Endothelial cell of umbilical vein (primary cell): ENCODE measurements at regions not wholly inside any gene's neighbourhood (a gene's known extent, or its start where the extent isn't known, plus 50 kb on each side); places are given as distances from the start of the nearest gene placed in this dataset.

Experiments used
- BruUV-seq: library from RNA; stranded (reverse); fragments of 400-500 nt; replicated peaks from 2 replicates; lab custom pipeline; 2021; lab: Mats Ljungman, UMichigan
- CTCF ChIA-PET: fragments of 300-600, 350-600 bp; sonication (Branson Sonifier 250); formaldehyde crosslinking; loops from one replicate; lab custom pipeline; 2021; ENCODE audit warnings: antibody characterized with exemption, inconsistent platforms; lab: Charles Lee
- POLR2A ChIA-PET: fragments of 300-600, 350-600 bp; sonication (Branson Sonifier 250); formaldehyde crosslinking; loops from one replicate; lab custom pipeline; 2021; ENCODE audit warnings: antibody characterized with exemption, inconsistent platforms; lab: Charles Lee
- DNase-seq: peaks from one replicate; pipeline ENCODE4 v3.0.0-alpha.2; 2011; ENCODE audit warnings: low read depth, low spot score
- FAIRE-seq: peaks from 2 replicates; lab custom pipeline; 2011; peaks lifted over from hg19 to GRCh38; lab: Jason Lieb, UNC
- H2AFZ ChIP-seq: 2 replicates; pipeline ENCODE4 v1.6.0; 2012; ENCODE audit warnings: low read depth, low read length, control low read depth, inconsistent platforms
- H3K27ac ChIP-seq: 2 replicates; pipeline ENCODE4 v1.5.1; 2011; ENCODE audit warnings: low read depth, mild to moderate bottlenecking, control low read depth, low read length, moderate library complexity; ENCODE audit not compliant: insufficient read depth
- H3K27me3 ChIP-seq, 2 experiments: 2 replicates each; pipeline versions ENCODE4 v1.6.0 to v1.6.1; 2011; ENCODE audit warnings: low read length in 2 of 2, mixed read lengths in 1 of 2; ENCODE audit not compliant: control insufficient read depth in 2 of 2, insufficient read depth in 2 of 2
- H3K36me3 ChIP-seq, 2 experiments: 2 replicates in 1 of 2; 3 replicates in 1 of 2; pipeline ENCODE4 v1.5.1; 2011; ENCODE audit warnings: low read length in 2 of 2, mild to moderate bottlenecking in 1 of 2, moderate library complexity in 1 of 2; ENCODE audit not compliant: control insufficient read depth in 2 of 2, insufficient read depth in 2 of 2; ENCODE audit errors: extremely low read depth in 1 of 2
- H3K4me1 ChIP-seq: 3 replicates; pipeline ENCODE4 v1.5.1; 2011; ENCODE audit warnings: mild to moderate bottlenecking, low read length; ENCODE audit not compliant: control insufficient read depth, insufficient read depth; ENCODE audit errors: extremely low read depth
- H3K4me2 ChIP-seq: 2 replicates; pipeline ENCODE4 v1.6.1; 2011; ENCODE audit warnings: low read length, control low read depth, mixed read lengths; ENCODE audit not compliant: insufficient read depth
- H3K4me3 ChIP-seq, 3 experiments: fragments of 200-600 bp in 1 of 3; sonication (generic), shearing (Covaris generic) in 1 of 3; replicated peaks in 1 of 3; 2 replicates each; pipeline ENCODE4 v1.5.1; 2011 to 2016; ENCODE audit warnings: control low read depth in 3 of 3, low read length in 3 of 3, mild to moderate bottlenecking in 2 of 3, inconsistent platforms in 1 of 3, low read depth in 1 of 3, moderate library complexity in 1 of 3; ENCODE audit not compliant: insufficient read depth in 1 of 3
- H3K79me2 ChIP-seq: 2 replicates; pipeline ENCODE4 v1.6.0; 2012; ENCODE audit warnings: low read length, inconsistent platforms; ENCODE audit not compliant: control insufficient read depth, insufficient read depth
- H3K9ac ChIP-seq: replicated peaks from 2 replicates; pipeline ENCODE3; 2011; ENCODE audit warnings: low read length, control low read depth; ENCODE audit not compliant: insufficient read depth; ENCODE audit errors: extremely low read depth
- H3K9me1 ChIP-seq: replicated peaks from 3 replicates; pipeline ENCODE4 v1.6.0; 2011; ENCODE audit warnings: mild to moderate bottlenecking, low read length; ENCODE audit not compliant: control insufficient read depth, insufficient read depth; ENCODE audit errors: extremely low read depth
- H3K9me3 ChIP-seq: replicated peaks from 2 replicates; pipeline ENCODE4 v1.5.1; 2012; ENCODE audit warnings: low read length, inconsistent platforms; ENCODE audit not compliant: control insufficient read depth, insufficient read depth
- H4K20me1 ChIP-seq: replicated peaks from 2 replicates; pipeline ENCODE3; 2011; ENCODE audit warnings: mild to moderate bottlenecking, low read length; ENCODE audit not compliant: control insufficient read depth, insufficient read depth; ENCODE audit errors: extremely low read depth
- EZH2 ChIP-seq: IDR thresholded peaks from 2 replicates; pipeline ENCODE4 v1.6.1; 2012; ENCODE audit warnings: borderline replicate concordance, low read depth, mild to moderate bottlenecking, moderate library complexity, low read length, inconsistent platforms; ENCODE audit not compliant: severe bottlenecking
- FOS ChIP-seq: IDR thresholded peaks from 2 replicates; pipeline ENCODE4 v1.6.1; 2011; ENCODE audit warnings: mild to moderate bottlenecking, low read length, moderate library complexity, borderline replicate concordance; ENCODE audit not compliant: insufficient read depth
- GATA2 ChIP-seq: IDR thresholded peaks from 2 replicates; pipeline ENCODE4 v1.7.0; 2011; ENCODE audit warnings: low read depth, mild to moderate bottlenecking, moderate library complexity, mixed read lengths, low read length; ENCODE audit not compliant: insufficient read length, insufficient read depth
- JUN ChIP-seq: IDR thresholded peaks from 2 replicates; pipeline ENCODE4 v1.6.1; 2011; ENCODE audit warnings: borderline replicate concordance, low read depth; ENCODE audit not compliant: insufficient read length, insufficient read depth
- MYC ChIP-seq: IDR thresholded peaks from one replicate; pipeline ENCODE4 v1.6.1; 2011; ENCODE audit warnings: mild to moderate bottlenecking, low read depth, low read length
- POLR2A ChIP-seq: IDR thresholded peaks from 2 replicates; pipeline ENCODE4 v1.6.1; 2012; ENCODE audit warnings: low read depth, mild to moderate bottlenecking, control low read depth, low read length
- POLR2AphosphoS5 ChIP-seq: IDR thresholded peaks from 2 replicates; pipeline ENCODE4 v1.6.1; 2012; ENCODE audit warnings: low read depth, mild to moderate bottlenecking, control low read depth, low read length, moderate library complexity; ENCODE audit not compliant: insufficient read depth
- dilution Hi-C: fragments of 300-500 bp; cut with MboI; formaldehyde crosslinking; loops from one replicate; pipeline ENCODE4 v1.15.0; 2019; ENCODE audit warnings: low sequenced_read_pairs; ENCODE audit not compliant: extremely low pct_ligation_motif_present
- intact Hi-C: fragments of 100-400 bp; cut with micrococcal nuclease; formaldehyde crosslinking; loops from one replicate; pipeline ENCODE4 v1.10.0; 2022
- TF ChIP-seq, protein P1 (sequence below), 2 donors: IDR thresholded peaks; 1 replicate in 1 of 2; 2 replicates in 1 of 2; pipeline ENCODE4 v1.5.1; 2011; ENCODE audit warnings: low read length in 2 of 2, mild to moderate bottlenecking in 2 of 2, moderate library complexity in 2 of 2, control low read depth in 1 of 2, inconsistent platforms in 1 of 2, low read depth in 1 of 2; ENCODE audit not compliant: insufficient read depth in 1 of 2; ENCODE audit errors: extremely low read depth in 1 of 2
- TF ChIP-seq, protein P2 (sequence below): IDR thresholded peaks from 2 replicates; pipeline ENCODE4 v1.6.1; 2011; ENCODE audit not compliant: insufficient read depth, insufficient read length

DNA sequence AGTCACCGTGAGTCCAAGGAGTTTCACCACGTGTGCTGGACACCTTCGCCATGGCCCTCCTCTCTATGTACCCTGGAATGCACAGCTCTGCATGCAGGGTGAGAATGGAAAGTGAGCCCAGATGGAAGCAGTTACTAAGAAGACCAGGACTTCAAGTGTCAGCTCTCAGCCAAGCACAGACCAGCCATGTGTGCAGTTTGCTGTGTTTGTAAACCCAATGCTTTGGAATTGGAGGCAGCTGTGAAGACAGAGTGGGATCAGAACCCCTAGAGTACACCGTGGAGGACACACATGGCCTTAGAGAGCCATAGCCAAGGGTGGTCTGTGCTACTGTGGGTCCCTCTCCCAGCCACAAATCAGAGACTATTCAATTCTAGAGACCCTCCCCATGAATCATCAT lies 655.5 kb upstream of the ID2 start:
- dilution Hi-C loops (no loop called here), intact Hi-C loops (no loop called here)
- DNase-seq (no peak), FAIRE-seq (no peak)
- ChIA-PET POLR2A (no interaction called here), CTCF (no interaction called here)
- no peaks in the 10 kb centered on the region for H4K20me1 ChIP-seq
- H3K27me3 ChIP-seq = no peaks in the 10 kb centered on the region
- H3K4me2 ChIP-seq = no peak overlapping the region
- no peak overlapping the region for H2AFZ ChIP-seq
- no peak overlapping the region for H3K9ac ChIP-seq
- no TSS peak for BruUV-seq
- no peaks in the 10 kb centered on the region for H3K36me3 ChIP-seq
- peaks cover 3% of the 10 kb centered on the region for H3K9me3 ChIP-seq
- no peaks in the 10 kb centered on the region for H3K4me1 ChIP-seq
- H3K4me3 ChIP-seq = no peak overlapping the region
- no peak overlapping the region for H3K27ac ChIP-seq
- H3K9me1 ChIP-seq = no peaks in the 10 kb centered on the region
- TF ChIP-seq EZH2 (no peak), JUN (no peak), POLR2AphosphoS5 (no peak), POLR2A (no peak), MYC (no peak), FOS (no peak), GATA2 (no peak)
- TF ChIP-seq, protein P1, sequence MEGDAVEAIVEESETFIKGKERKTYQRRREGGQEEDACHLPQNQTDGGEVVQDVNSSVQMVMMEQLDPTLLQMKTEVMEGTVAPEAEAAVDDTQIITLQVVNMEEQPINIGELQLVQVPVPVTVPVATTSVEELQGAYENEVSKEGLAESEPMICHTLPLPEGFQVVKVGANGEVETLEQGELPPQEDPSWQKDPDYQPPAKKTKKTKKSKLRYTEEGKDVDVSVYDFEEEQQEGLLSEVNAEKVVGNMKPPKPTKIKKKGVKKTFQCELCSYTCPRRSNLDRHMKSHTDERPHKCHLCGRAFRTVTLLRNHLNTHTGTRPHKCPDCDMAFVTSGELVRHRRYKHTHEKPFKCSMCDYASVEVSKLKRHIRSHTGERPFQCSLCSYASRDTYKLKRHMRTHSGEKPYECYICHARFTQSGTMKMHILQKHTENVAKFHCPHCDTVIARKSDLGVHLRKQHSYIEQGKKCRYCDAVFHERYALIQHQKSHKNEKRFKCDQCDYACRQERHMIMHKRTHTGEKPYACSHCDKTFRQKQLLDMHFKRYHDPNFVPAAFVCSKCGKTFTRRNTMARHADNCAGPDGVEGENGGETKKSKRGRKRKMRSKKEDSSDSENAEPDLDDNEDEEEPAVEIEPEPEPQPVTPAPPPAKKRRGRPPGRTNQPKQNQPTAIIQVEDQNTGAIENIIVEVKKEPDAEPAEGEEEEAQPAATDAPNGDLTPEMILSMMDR (IDR thresholded peaks at IDR 0.05; ENCODE audit: extremely low read depth in 1 of 2, insufficient read depth in 1 of 2, low read depth in 1 of 2, low read length in 2 of 2) = no peak
- TF ChIP-seq, protein P2, sequence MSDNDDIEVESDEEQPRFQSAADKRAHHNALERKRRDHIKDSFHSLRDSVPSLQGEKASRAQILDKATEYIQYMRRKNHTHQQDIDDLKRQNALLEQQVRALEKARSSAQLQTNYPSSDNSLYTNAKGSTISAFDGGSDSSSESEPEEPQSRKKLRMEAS = no peak
- H3K79me2 ChIP-seq = no peaks in the 10 kb centered on the region
